Natural killer cell (primary cell): ENCODE measurements at regions not wholly inside any gene's neighbourhood (a gene's known extent, or its start where the extent isn't known, plus 50 kb on each side); places are given as distances from the start of the nearest gene placed in this dataset.

Source experiments
- ATAC-seq, 3 donors: fragments of 150-1000 bp in 2 of 3; fragments of 200-7000 bp in 1 of 3; cut with Tn5 transposase; 1 replicate in 1 of 3; 2 replicates in 2 of 3; pipeline ENCODE4 v1.10.0; 2021; ENCODE audit warnings: mild to moderate bottlenecking in 2 of 3, moderate library complexity in 2 of 3
- DNase-seq, 2 donors: peaks; one replicate each; pipeline versions ENCODE4 v3.0.0 to v3.0.0-alpha.2; 2013 to 2021; ENCODE audit warnings: mixed read lengths in 1 of 2
- H3K27ac ChIP-seq: one replicate; pipeline ENCODE4 v1.5.1; 2013; ENCODE audit warnings: mild to moderate bottlenecking, low read length
- H3K27me3 ChIP-seq: one replicate; pipeline ENCODE4 v1.6.1; 2013; ENCODE audit warnings: low read length; ENCODE audit not compliant: control insufficient read depth, insufficient read depth
- H3K36me3 ChIP-seq: one replicate; pipeline ENCODE4 v1.6.1; 2013; ENCODE audit warnings: low read length; ENCODE audit not compliant: control insufficient read depth, insufficient read depth
- H3K4me1 ChIP-seq: one replicate; pipeline ENCODE4 v1.6.1; 2013; ENCODE audit warnings: low read length; ENCODE audit not compliant: control insufficient read depth, insufficient read depth
- H3K4me3 ChIP-seq: one replicate; pipeline ENCODE4 v1.5.1; 2013; ENCODE audit warnings: low read length
- H3K9me3 ChIP-seq: one replicate; pipeline ENCODE4 v1.6.1; 2013; ENCODE audit warnings: low read length; ENCODE audit not compliant: control insufficient read depth, insufficient read depth
- H3K27ac Mint-ChIP-seq, 2 donors: one replicate each; pipeline ENCODE4 v1.8.0; 2022; ENCODE audit warnings: mild to moderate bottlenecking in 2 of 2, mixed read lengths in 2 of 2, moderate library complexity in 1 of 2
- H3K27me3 Mint-ChIP-seq, 2 donors: one replicate each; pipeline ENCODE4 v1.8.0; 2022; ENCODE audit warnings: low read depth in 2 of 2, mixed read lengths in 2 of 2
- H3K36me3 Mint-ChIP-seq: one replicate; pipeline ENCODE4 v1.8.0; 2022; ENCODE audit warnings: mixed read lengths
- H3K4me1 Mint-ChIP-seq, 2 donors: one replicate each; pipeline ENCODE4 v1.8.0; 2022; ENCODE audit warnings: mixed read lengths in 2 of 2
- H3K4me3 Mint-ChIP-seq: one replicate; pipeline ENCODE4 v1.8.0; 2022; ENCODE audit warnings: mild to moderate bottlenecking, moderate library complexity, mixed read lengths
- H3K9me3 Mint-ChIP-seq, 2 donors: one replicate each; pipeline ENCODE4 v1.8.0; 2022; ENCODE audit warnings: mixed read lengths in 2 of 2
- WGBS: methylation state at CpG from one replicate; pipeline ENCODE4 v1.1.7; 2013; ENCODE audit warnings: missing lambda C conversion rate; ENCODE audit not compliant: insufficient coverage; 5-methylcytosine and 5-hydroxymethylcytosine counted together
- intact Hi-C: fragments of 100-400 bp; cut with micrococcal nuclease; formaldehyde crosslinking; loops from one replicate; pipeline ENCODE4 v1.14.2; 2022
- TF ChIP-seq, protein P1 (sequence below): fragments of 200-600 bp; IDR thresholded peaks from one replicate; pipeline ENCODE4 v1.8.0; 2022; ENCODE audit warnings: antibody characterized with exemption

DNA sequence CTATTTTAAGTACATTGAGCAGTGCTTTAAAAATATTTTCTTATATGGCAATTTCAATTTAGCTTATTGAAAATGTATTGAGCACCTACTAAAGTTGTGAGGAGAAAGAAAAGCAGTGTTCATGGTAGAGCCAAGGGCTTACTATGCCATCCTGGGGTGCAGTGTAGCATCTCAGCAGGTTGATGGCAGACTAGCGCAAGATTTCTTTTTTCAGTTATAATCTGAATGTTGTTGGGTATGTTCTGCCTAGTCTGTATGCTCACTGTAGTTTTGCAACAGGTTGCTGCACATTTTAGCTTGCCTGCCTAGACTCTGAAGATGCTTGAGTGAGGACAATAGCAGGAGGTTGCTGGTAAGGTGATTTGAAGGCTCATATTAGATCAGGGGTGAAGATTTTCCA lies 103.1 kb upstream of the UNC13C start:
- no peak overlapping the region for H3K27ac Mint-ChIP-seq
- ATAC-seq (no peak), DNase-seq (no peak)
- TF ChIP-seq, protein P1, sequence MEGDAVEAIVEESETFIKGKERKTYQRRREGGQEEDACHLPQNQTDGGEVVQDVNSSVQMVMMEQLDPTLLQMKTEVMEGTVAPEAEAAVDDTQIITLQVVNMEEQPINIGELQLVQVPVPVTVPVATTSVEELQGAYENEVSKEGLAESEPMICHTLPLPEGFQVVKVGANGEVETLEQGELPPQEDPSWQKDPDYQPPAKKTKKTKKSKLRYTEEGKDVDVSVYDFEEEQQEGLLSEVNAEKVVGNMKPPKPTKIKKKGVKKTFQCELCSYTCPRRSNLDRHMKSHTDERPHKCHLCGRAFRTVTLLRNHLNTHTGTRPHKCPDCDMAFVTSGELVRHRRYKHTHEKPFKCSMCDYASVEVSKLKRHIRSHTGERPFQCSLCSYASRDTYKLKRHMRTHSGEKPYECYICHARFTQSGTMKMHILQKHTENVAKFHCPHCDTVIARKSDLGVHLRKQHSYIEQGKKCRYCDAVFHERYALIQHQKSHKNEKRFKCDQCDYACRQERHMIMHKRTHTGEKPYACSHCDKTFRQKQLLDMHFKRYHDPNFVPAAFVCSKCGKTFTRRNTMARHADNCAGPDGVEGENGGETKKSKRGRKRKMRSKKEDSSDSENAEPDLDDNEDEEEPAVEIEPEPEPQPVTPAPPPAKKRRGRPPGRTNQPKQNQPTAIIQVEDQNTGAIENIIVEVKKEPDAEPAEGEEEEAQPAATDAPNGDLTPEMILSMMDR: no peak
- Histone ChIP-seq H3K27me3 (no peaks in the 10 kb centered on the region), H3K4me1 (no peaks in the 10 kb centered on the region), H3K27ac (no peak overlapping the region), H3K36me3 (no peaks in the 10 kb centered on the region), H3K9me3 (no peaks in the 10 kb centered on the region), H3K4me3 (no peak overlapping the region)
- H3K36me3 Mint-ChIP-seq: no peaks in the 10 kb centered on the region
- intact Hi-C loops: no loop called here
- no peaks in the 10 kb centered on the region for H3K4me1 Mint-ChIP-seq
- 96% methylated on average over 1 of the region's 1 CpG for WGBS
- peaks cover 11 to 14% of the 10 kb centered on the region in 2 donors for H3K9me3 Mint-ChIP-seq
- no peaks in the 10 kb centered on the region for H3K27me3 Mint-ChIP-seq
- H3K4me3 Mint-ChIP-seq: no peak overlapping the region

DNA sequence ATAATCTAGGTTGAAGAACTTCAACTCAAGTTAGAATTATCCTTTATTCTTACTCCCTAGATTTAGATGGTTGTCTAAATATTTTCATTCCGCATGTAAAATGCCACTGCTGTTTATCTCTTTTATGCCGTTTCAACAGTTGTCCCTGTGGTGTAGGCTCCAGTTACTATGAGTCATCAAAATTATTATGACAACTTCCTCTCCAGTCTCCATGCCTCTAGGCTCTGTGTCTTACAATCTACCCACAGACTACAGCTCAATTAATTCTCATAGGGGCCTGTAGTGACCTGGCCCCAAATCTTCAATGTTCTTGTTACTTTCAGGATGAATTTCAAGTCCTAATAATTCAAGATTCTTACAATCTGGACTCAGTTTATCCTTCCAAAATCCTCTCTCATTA lies 105.8 kb upstream of the UNC13C start:
- no peak overlapping the region for H3K4me3 ChIP-seq
- ATAC-seq: no peak
- Mint-ChIP-seq H3K4me1 (no peaks in the 10 kb centered on the region), H3K36me3 (no peaks in the 10 kb centered on the region), H3K9me3 (peaks cover 10% of the 10 kb centered on the region in 2 donors), H3K27me3 (no peaks in the 10 kb centered on the region), H3K27ac (no peak overlapping the region), H3K4me3 (no peak overlapping the region)
- H3K36me3 ChIP-seq: no peaks in the 10 kb centered on the region
- 50% methylated on average over 2 of the region's 2 CpGs for WGBS
- TF ChIP-seq, protein P1: no peak
- no peak overlapping the region for H3K27ac ChIP-seq
- H3K4me1 ChIP-seq: no peaks in the 10 kb centered on the region
- DNase-seq: no peak
- intact Hi-C loops: no loop called here
- no peaks in the 10 kb centered on the region for H3K9me3 ChIP-seq
- no peaks in the 10 kb centered on the region for H3K27me3 ChIP-seq

DNA sequence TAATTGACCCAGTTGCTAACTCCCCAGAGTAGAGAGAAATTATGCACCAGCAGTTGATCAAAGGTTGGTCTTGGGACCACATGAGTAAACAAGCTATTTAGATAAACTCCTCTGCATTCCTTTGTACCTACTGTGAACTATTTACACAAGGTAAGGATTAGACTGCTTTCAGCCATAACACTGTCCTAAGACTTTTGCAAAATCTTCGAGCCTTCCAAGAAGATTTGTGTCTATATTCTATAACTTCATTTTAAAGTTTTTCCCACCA lies 108.5 kb upstream of the UNC13C start:
- TF ChIP-seq, protein P1: no peak

DNA sequence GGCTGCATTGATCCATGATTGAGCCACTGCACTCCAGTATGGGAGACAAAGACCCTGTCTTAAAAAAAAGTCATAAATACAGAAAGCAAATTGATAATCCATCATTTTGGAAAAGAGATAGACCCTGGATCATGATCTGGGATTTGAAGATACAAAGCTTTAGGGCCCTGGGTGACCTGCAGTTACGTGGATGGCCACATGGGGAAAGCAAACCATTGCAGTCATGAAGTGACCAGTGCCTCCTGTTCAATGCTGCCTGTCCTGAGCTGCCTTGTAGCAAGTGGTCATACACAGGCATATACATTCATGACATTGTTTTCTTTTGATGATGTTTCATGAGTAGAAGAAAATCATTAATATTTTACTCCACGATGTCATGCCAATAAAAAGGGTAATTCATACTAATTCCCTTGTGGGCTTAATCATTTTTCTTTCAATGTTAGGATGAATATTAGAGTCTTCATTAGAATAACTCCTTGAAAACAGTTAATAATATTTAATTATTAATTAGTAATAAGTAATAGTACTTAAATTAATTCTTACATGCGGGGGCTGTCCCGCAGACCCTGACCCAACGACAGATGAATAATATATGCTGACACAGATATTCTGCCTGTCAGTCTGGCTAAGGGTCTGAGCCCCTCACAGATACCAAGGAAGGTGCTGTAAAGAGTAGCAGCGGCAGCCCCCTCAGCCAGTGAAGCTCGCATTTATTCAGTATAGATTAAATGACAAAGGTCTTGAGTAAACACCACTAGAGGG lies 109.0 kb upstream of the UNC13C start:
- TF ChIP-seq, protein P1: no peak
- Histone ChIP-seq H3K27ac (no peak overlapping the region), H3K4me3 (no peak overlapping the region), H3K36me3 (no peaks in the 10 kb centered on the region), H3K9me3 (no peaks in the 10 kb centered on the region), H3K27me3 (no peaks in the 10 kb centered on the region), H3K4me1 (no peaks in the 10 kb centered on the region)
- ATAC-seq: no peak
- Mint-ChIP-seq H3K9me3 (peaks cover 6 to 10% of the 10 kb centered on the region in 2 donors), H3K27ac (no peak overlapping the region), H3K36me3 (no peaks in the 10 kb centered on the region), H3K4me1 (no peaks in the 10 kb centered on the region), H3K4me3 (no peak overlapping the region), H3K27me3 (no peaks in the 10 kb centered on the region)
- DNase-seq: no peak
- WGBS: 88% methylated on average over 6 of the region's 7 CpGs
- intact Hi-C loops: no loop called here

More for the DNA sequence above, 108.5 kb upstream of the UNC13C start:
- no peak for DNase-seq
- H3K4me3 ChIP-seq: no peak overlapping the region
- Mint-ChIP-seq H3K9me3 (peaks cover 6 to 10% of the 10 kb centered on the region in 2 donors), H3K36me3 (no peaks in the 10 kb centered on the region), H3K27ac (no peak overlapping the region), H3K4me1 (no peaks in the 10 kb centered on the region), H3K4me3 (no peak overlapping the region), H3K27me3 (no peaks in the 10 kb centered on the region)
- H3K27ac ChIP-seq: no peak overlapping the region
- intact Hi-C loops: no loop called here
- no peak for ATAC-seq
- H3K4me1 ChIP-seq: no peaks in the 10 kb centered on the region
- H3K9me3 ChIP-seq: no peaks in the 10 kb centered on the region
- 33% methylated on average over 1 of the region's 1 CpG for WGBS
- no peaks in the 10 kb centered on the region for H3K27me3 ChIP-seq
- H3K36me3 ChIP-seq: no peaks in the 10 kb centered on the region
